ENCODE measurements at regions not wholly inside any gene's neighbourhood (a gene's known extent, or its start where the extent isn't known, plus 50 kb on each side); places are given as distances from the start of the nearest gene placed in this dataset.

- Histone ChIP-seq H3K27me3 (ENCODE audit: control insufficient read depth in 2 of 2, insufficient read depth in 2 of 2, low read length in 2 of 2) (no peaks in the 10 kb centered on the region), H3K4me3 (replicated peaks in 1 of 3; ENCODE audit: insufficient read depth in 1 of 3, low read depth in 1 of 3, low read length in 3 of 3) (no peak overlapping the region), H3K4me2 (ENCODE audit: insufficient read depth, low read length) (peak overlapping the region; percentile 12), H3K9ac (replicated peaks; ENCODE audit: extremely low read depth, insufficient read depth, low read length) (no peak overlapping the region), H3K79me2 (ENCODE audit: control insufficient read depth, insufficient read depth, low read length) (no peaks in the 10 kb centered on the region), H3K9me3 (replicated peaks; ENCODE audit: control insufficient read depth, insufficient read depth, low read length) (no peaks in the 10 kb centered on the region), H2AFZ (ENCODE audit: low read depth, low read length) (no peak overlapping the region), H4K20me1 (replicated peaks; ENCODE audit: control insufficient read depth, extremely low read depth, insufficient read depth, low read length) (no peaks in the 10 kb centered on the region), H3K36me3 (ENCODE audit: control insufficient read depth in 2 of 2, extremely low read depth in 1 of 2, insufficient read depth in 2 of 2, low read length in 2 of 2) (no peaks in the 10 kb centered on the region), H3K27ac (ENCODE audit: insufficient read depth, low read depth, low read length) (peak overlapping the region; percentile 23), H3K4me1 (ENCODE audit: control insufficient read depth, extremely low read depth, insufficient read depth, low read length) (peaks cover 19% of the 10 kb centered on the region), H3K9me1 (replicated peaks; ENCODE audit: control insufficient read depth, extremely low read depth, insufficient read depth, low read length) (no peaks in the 10 kb centered on the region)
- ChIA-PET POLR2A (no interaction called here), CTCF (no interaction called here)
- no peak for TF ChIP-seq MYC (IDR thresholded peaks at IDR 0.05; ENCODE audit: low read depth, low read length)
- TF ChIP-seq CTCF (IDR thresholded peaks at IDR 0.05; ENCODE audit: extremely low read depth in 1 of 2, insufficient read depth in 1 of 2, low read depth in 1 of 2, low read length in 2 of 2) = no peak
- TF ChIP-seq MAX (IDR thresholded peaks at IDR 0.05; ENCODE audit: insufficient read depth, insufficient read length) = no peak
- no peak for TF ChIP-seq POLR2AphosphoS5 (IDR thresholded peaks at IDR 0.05; ENCODE audit: insufficient read depth, low read depth, low read length)
- TF ChIP-seq GATA2 (IDR thresholded peaks at IDR 0.05; ENCODE audit: insufficient read depth, insufficient read length, low read depth, low read length) = no peak
- no peak for TF ChIP-seq FOS (IDR thresholded peaks at IDR 0.05; ENCODE audit: borderline replicate concordance, insufficient read depth, low read length)
- no peak for TF ChIP-seq EZH2 (IDR thresholded peaks at IDR 0.05; ENCODE audit: borderline replicate concordance, low read depth, low read length, severe bottlenecking)
- TF ChIP-seq POLR2A (IDR thresholded peaks at IDR 0.05; ENCODE audit: low read depth, low read length) = no peak
- intact Hi-C loops (cut with micrococcal nuclease) = loop anchor here (2.0 to 5.0 kb wide), 2 partner anchors 47 to 96 kb away; no protein-coding TSS in a partner anchor
- DNase-seq (ENCODE audit: low read depth, low spot score) (peak; percentile 49), FAIRE-seq (peak; percentile 4)
- BruUV-seq (replicated peaks) = no TSS peak
- dilution Hi-C loops (cut with MboI; ENCODE audit: extremely low pct_ligation_motif_present, low sequenced_read_pairs) = no loop called here
Measured at GRCh38 chrX:22325096-22325495, 52.4 kb downstream of the CBLL2 start.
